ENCODE measurements at regions not wholly inside any gene's neighbourhood (a gene's known extent, or its start where the extent isn't known, plus 50 kb on each side); places are given as distances from the start of the nearest gene placed in this dataset.
"Not testable (repeated sequence)": the region's sequence is repeated elsewhere in the genome, so short reads cannot be mapped to it uniquely, and the experiment has no call there.

- DNase-seq; ATAC-seq; intact Hi-C loops (cut with DNase I): not testable (repeated sequence)
These were observed 675.8 kb downstream of the XIRP2 start for GRCh38 chr2:167563885-167564619.

DNA sequence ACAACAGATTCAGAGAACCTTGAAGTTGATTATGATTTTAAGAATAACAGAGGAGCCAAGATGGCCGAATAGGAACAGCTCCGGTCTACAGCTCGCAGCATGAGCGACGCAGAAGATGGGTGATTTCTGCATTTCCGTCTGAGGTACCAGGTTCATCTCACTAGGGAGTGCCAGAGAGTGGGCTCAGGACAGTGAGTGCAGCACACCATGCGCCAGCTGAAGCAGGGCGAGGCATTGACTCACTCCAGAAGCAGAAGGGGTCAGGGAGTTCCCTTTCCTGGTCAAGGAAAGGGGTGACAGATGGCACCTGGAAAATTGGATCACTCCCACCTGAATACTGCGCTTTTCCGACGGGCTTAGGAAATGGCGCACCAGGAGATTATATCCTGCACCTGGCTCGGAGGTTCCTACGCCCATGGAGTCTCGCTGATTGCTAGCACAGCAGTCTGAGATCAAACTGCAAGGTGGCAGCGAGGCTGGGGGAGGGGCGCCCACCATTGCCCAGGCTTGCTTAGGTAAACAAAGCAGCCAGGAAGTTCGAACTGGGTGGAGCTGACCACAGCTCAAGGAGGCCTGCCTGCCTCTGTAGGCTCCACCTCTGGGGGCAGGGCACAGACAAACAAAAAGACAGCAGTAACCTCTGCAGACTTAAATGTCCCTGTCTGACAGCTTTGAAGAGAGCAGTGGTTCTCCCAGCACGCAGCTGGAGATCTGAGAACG is 670.2 kb downstream of the XIRP2 start:
- ATAC-seq; intact Hi-C loops (cut with DNase I); DNase-seq: not testable (repeated sequence)

- ATAC-seq (no peak), DNase-seq (no peak)
- intact Hi-C loops (cut with DNase I), result no loop called here
These were observed 666.9 kb downstream of the XIRP2 start for GRCh38 chr2:167555098-167555720.

GRCh38 chr2:167553635-167554034 is 665.4 kb downstream of the XIRP2 start:
- ATAC-seq (no peak), DNase-seq (no peak)
- intact Hi-C loops (cut with DNase I), result no loop called here

GRCh38 chr2:167551416-167551815 is 663.1 kb downstream of the XIRP2 start:
- intact Hi-C loops (cut with DNase I), result no loop called here
- DNase-seq (no peak), ATAC-seq (no peak)

GRCh38 chr2:167550448-167550847 is 662.2 kb downstream of the XIRP2 start:
- DNase-seq (no peak), ATAC-seq (no peak)
- intact Hi-C loops (cut with DNase I), result no loop called here

DNA sequence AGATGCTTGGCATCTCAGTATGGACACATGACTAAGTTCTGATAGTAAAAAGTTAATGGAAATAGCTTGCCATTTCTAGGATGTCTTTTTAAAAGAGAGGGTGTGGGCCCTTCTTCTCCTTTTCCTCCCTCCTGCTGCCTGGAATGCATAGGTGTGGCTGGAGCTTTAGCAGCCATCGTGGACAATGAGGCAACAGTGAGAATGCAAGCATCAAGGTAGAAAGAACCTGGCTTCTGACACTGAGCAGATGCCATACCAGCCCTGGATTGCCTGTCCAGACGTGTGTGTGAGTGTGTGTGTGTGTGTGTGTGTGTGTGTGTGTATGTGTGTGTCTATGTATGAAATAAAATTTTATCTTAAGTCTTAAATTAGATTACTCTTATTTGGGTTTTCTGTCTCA is 660.1 kb downstream of the XIRP2 start:
- DNase-seq, result no peak
- no peak for ATAC-seq
- intact Hi-C loops (cut with DNase I), result no loop called here

GRCh38 chr2:167544602-167545001 is 656.3 kb downstream of the XIRP2 start:
- ATAC-seq (no peak), DNase-seq (no peak)
- intact Hi-C loops (cut with DNase I), result no loop called here

- ATAC-seq (no peak), DNase-seq (no peak)
- intact Hi-C loops (cut with DNase I), result no loop called here
These were observed 655.4 kb downstream of the XIRP2 start for GRCh38 chr2:167543721-167544120.

DNA sequence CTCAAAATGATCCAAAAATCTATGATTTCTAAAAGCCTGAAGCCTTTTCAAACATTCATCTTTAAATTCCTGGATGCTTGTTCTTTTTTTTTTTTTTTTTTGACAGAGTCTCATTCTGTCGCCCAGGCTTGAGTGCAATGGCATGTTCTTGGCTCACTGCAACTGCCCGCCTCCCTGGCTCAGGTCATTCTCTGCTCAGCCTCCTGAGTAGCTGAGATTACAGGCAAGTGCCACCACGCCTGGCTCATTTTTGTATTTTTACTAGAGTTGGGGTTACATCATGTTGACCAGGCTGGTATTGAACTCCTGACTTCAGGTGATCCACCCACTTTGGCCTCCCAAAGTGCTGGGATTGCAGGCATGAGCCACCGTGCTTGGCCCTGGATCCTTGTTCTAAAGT is 649.5 kb downstream of the XIRP2 start:
- ATAC-seq (no peak), DNase-seq (no peak)
- intact Hi-C loops (cut with DNase I), result no loop called here

DNA sequence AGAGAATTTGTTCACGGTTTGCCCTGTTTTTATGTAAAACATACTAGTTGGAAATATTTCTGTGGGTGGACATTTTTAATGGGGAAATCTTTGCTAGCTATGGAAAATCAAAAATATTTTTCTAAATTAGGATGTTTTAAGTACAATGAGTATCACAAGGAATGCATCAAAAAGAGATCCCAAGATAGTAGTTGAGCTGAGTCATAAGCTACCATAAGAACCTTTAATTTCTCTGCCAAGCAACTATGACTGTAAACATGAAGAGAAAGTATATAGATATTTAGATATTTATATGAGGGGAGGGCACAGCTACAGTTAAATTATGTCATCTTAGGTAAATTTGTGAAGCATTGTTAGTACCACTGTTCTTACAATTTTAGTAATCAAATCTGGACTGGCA is 646.2 kb downstream of the XIRP2 start:
- ATAC-seq (no peak), DNase-seq (no peak)
- intact Hi-C loops (cut with DNase I), result no loop called here

- intact Hi-C loops (cut with DNase I), result no loop called here
These were observed 636.5 kb downstream of the XIRP2 start for GRCh38 chr2:167524786-167525185.

GRCh38 chr2:167510071-167510759 is 621.9 kb downstream of the XIRP2 start:
- no peak for ATAC-seq
- DNase-seq, result no peak
- intact Hi-C loops (cut with DNase I), result no loop called here

More at GRCh38 chr2:167524786-167525185, 636.5 kb downstream of the XIRP2 start:
- ATAC-seq, result no peak
- DNase-seq, result no peak

DNA sequence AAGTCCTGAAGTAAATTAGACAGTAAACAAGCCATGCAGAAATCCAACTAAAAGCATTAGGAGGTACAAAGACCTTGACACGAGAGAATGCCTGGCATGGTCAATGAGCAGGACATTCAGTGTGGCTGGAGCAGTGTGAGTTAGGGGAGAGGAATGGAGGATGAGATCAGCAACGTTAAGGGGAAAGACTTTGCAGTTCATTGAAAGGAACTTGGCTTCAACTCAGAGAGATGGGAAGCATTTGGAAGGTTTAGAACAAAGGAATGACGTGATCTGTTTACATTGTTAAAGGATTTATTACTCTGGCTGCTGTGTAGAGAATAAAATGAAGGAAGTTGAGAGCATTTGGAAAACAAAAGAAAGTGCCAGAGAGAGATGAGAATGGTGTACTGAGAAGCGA is 621.3 kb downstream of the XIRP2 start:
- intact Hi-C loops (cut with DNase I), result no loop called here
- no peak for DNase-seq
- no peak for ATAC-seq

- DNase-seq, result no peak
- no peak for ATAC-seq
- intact Hi-C loops (cut with DNase I), result no loop called here
These were observed 620.4 kb downstream of the XIRP2 start for GRCh38 chr2:167508709-167509108.

- intact Hi-C loops (cut with DNase I), result no loop called here
- ATAC-seq (no peak), DNase-seq (no peak)
These were observed 618.1 kb downstream of the XIRP2 start for GRCh38 chr2:167506395-167506794.

- ATAC-seq (no peak), DNase-seq (no peak)
- intact Hi-C loops (cut with DNase I), result no loop called here
These were observed 616.4 kb downstream of the XIRP2 start for GRCh38 chr2:167504695-167505094.

GRCh38 chr2:167504061-167504460 is 615.8 kb downstream of the XIRP2 start:
- ATAC-seq, result no peak
- intact Hi-C loops (cut with DNase I), result no loop called here
- DNase-seq, result no peak

DNA sequence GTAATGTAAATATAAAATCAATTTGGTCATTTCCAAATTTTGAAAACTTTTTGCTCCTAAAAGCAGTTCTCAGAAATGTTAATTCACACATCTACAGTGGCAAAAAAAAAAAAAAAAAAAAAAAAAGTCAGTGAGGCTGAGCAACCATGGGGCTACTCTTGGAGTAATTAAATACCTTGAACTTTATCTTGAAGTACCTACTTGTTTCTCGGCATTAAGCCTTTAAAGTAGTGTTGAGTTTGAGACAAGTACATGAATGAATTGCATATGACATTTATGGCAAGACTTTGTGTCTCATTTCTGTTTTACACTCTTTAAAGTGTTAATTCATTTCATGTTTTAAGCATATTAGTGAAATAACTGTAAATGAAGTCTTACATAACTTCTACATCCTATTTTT is 613.3 kb downstream of the XIRP2 start:
- DNase-seq (no peak), ATAC-seq (no peak)
- intact Hi-C loops (cut with DNase I), result no loop called here

GRCh38 chr2:167493862-167494261 is 605.6 kb downstream of the XIRP2 start:
- ATAC-seq, result no peak
- no peak for DNase-seq
- intact Hi-C loops (cut with DNase I), result no loop called here

Data from left cardiac atrium (tissue), 4 donors.